22Rv1 (cell line): ENCODE measurements at regions not wholly inside any gene's neighbourhood (a gene's known extent, or its start where the extent isn't known, plus 50 kb on each side); places are given as distances from the start of the nearest gene placed in this dataset.

Experiments
- H3K27ac ChIP-seq: fragments of 450-650 bp; 2 replicates; pipeline ENCODE4 v1.5.1; 2017
- ZFX ChIP-seq: fragments of 450-650 bp; IDR thresholded peaks from 2 replicates; pipeline ENCODE4 v1.6.1; 2017; ENCODE audit warnings: antibody characterized with exemption, borderline replicate concordance
- TF ChIP-seq, protein P1 (sequence below): fragments of 450-650 bp; IDR thresholded peaks from 2 replicates; pipeline ENCODE4 v1.5.1; 2017; ENCODE audit warnings: mild to moderate bottlenecking

DNA sequence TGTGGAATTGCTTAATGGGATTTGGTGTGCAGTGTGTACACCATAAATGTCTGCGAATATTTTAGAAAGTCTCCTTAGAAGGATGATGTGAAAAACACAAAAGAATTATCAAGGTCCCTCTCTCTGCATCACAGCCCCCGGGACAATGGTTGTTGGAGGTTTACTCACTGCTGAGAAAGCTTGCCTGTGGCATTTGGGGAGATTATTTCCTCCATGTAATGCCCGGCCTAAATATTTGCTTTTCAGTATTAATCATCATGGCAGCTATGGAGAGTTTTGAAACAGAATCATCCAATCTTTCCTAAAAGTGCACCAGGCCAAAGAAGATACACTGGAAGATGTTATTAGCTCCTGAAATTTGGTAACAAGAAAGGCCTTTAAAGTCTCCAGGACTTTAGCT, 113.8 kb upstream of the ADCY1 start:
- H3K27ac ChIP-seq, result no peak overlapping the region

DNA sequence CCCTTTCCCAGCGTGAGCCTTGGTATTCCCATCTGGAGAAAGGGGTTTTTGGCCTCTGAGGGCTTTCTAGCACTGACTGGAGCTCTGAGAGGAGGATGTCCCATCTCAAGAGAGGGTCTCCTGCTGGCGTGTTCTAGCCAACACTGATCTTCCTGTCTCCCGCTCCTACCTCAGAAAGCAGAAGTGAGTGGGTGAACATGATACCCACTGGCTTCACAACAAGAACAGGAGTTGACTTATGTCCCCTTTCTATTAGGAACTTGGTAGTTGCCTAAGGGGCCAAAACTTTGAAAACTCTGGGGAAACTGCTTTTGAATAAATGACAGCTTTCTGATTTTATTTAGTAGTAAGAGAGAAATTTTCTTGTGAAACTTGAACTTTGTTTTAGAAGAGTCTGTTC, 113.1 kb upstream of the ADCY1 start:
- no peak for TF ChIP-seq ZFX
- TF ChIP-seq, protein P1, sequence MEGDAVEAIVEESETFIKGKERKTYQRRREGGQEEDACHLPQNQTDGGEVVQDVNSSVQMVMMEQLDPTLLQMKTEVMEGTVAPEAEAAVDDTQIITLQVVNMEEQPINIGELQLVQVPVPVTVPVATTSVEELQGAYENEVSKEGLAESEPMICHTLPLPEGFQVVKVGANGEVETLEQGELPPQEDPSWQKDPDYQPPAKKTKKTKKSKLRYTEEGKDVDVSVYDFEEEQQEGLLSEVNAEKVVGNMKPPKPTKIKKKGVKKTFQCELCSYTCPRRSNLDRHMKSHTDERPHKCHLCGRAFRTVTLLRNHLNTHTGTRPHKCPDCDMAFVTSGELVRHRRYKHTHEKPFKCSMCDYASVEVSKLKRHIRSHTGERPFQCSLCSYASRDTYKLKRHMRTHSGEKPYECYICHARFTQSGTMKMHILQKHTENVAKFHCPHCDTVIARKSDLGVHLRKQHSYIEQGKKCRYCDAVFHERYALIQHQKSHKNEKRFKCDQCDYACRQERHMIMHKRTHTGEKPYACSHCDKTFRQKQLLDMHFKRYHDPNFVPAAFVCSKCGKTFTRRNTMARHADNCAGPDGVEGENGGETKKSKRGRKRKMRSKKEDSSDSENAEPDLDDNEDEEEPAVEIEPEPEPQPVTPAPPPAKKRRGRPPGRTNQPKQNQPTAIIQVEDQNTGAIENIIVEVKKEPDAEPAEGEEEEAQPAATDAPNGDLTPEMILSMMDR, result no peak

More for the DNA sequence above, 113.8 kb upstream of the ADCY1 start:
- no peak for TF ChIP-seq ZFX
- TF ChIP-seq, protein P1, result no peak

DNA sequence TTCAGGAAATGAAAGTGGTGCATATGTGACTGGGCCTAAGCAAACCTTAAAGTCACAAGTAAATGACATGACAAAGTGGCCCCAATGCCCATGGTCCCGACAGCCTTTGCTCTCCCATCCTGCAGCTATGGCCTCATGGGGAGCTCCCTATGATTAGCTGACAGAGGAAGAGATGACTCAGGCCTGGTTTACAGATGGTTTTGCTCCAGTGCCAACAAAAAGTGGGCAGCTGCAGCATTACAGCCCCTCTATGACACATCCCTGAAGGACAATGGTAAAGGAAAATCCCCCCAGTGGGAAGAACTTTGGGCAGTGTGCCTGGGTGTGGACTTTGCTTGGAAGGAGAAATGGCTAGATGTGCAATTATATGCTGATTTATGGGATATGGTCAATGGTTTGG, 105.1 kb upstream of the ADCY1 start:
- TF ChIP-seq, protein P1, result no peak

More for the DNA sequence above, 113.1 kb upstream of the ADCY1 start:
- H3K27ac ChIP-seq, result no peak overlapping the region

DNA sequence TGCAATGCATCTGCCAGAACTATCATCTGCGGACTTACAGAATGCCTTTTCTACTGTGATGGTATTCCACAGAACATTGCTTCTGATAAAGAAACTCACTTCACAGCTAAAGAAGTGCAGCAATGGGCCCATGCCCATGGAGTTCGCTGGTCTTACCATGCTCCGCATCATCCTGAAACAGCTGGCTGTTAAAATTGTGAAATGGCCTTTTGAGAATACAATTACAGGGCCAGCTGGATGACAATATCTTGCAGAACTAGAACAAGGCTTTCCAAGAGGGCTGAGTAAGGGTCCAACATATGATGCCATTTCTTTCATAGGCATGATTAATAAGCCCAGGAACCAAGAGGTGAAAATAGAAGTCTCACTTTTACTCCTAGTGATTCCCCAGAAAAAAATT, 104.1 kb upstream of the ADCY1 start:
- TF ChIP-seq, protein P1, result no peak
- no peak for TF ChIP-seq ZFX
- no peak overlapping the region for H3K27ac ChIP-seq

More for the DNA sequence above, 105.1 kb upstream of the ADCY1 start:
- H3K27ac ChIP-seq, result no peak overlapping the region

DNA sequence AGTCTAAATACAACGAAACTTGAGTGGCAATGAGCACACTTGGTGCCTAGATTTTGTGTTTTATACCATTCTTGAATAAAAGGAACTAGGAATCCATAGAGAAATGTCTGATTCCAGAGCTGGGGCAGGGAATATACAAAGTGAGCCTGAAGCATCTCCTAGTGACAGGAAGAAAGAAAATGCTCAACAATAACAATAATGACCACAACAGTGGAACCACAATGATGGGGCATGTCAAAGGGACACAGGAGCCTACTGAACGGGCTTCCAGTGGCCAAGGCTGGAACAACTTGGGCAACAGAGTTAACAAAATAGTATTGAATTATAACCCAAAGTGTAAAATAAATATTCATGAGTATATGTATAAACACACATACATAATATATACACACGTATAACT, 94.4 kb upstream of the ADCY1 start:
- H3K27ac ChIP-seq, result no peak overlapping the region
- TF ChIP-seq, protein P1, result no peak
- no peak for TF ChIP-seq ZFX

DNA sequence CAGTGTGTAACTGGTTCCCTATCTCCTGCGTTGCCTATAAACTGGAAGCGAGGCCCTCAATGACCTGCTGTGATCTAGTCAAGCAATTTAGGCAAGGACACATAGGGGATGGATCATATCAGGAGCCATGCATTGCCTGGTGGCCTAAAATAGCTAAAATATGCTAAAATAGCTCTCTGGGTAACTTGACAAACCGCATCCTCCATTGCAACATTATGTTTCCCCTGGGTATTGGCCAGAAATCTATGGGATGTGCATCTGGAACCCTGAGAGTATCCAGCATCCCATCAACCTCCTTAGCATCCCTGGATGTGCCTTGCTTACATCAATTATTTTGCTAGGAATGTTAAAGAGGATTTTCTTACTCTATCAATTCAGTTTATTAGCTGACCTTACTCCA, 91.7 kb upstream of the ADCY1 start:
- no peak for TF ChIP-seq ZFX
- TF ChIP-seq, protein P1, result no peak
- no peak overlapping the region for H3K27ac ChIP-seq

DNA sequence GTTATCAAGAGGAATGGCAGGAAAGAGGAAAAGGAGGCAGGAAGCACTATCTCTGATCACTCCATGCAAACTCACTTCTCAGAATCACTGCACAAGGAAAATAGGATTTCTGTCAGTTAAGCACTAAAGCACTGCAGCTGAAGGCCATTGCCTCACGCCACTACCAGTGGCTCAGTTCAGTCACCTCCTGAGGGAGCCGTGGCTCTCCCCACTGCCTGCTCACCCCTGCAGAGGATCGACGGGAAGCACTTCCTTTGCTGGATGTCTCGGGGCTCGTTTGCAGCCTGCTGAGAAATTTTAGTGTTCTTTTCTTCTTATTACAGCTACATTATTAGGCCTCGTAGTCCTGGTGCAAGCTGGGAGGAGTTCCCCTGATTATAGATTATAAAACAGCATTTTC, 90.1 kb upstream of the ADCY1 start:
- H3K27ac ChIP-seq, result no peak overlapping the region
- no peak for TF ChIP-seq ZFX
- TF ChIP-seq, protein P1, result no peak
